HepG2 (cell line): ENCODE measurements at regions not wholly inside any gene's neighbourhood (a gene's known extent, or its start where the extent isn't known, plus 50 kb on each side); places are given as distances from the start of the nearest gene placed in this dataset.

Experiments
- ATAC-seq: fragments of 200-7000 bp; cut with Tn5 transposase; 3 replicates; pipeline ENCODE4 v1.9.1; 2020; ENCODE audit warnings: mild to moderate bottlenecking, moderate library complexity
- BruUV-seq: library from RNA; stranded (reverse); fragments of 400-500 nt; replicated peaks from 2 replicates; lab custom pipeline; 2021; lab: Mats Ljungman, UMichigan
- CTCF ChIA-PET: fragments of 300-600 bp; formaldehyde crosslinking; extraction: SDS; loops from one replicate; lab custom pipeline; 2021; ENCODE audit warnings: low total read pairs, inconsistent platforms, low intra/inter-chr PET ratio; lab: Yijun Ruan, JAX
- POLR2A ChIA-PET: fragments of 350-600 bp; sonication (Branson Sonifier 250); formaldehyde crosslinking; loops from one replicate; lab custom pipeline; 2020; ENCODE audit warnings: antibody characterized with exemption, inconsistent platforms; lab: Yijun Ruan, JAX
- DNase-seq: peaks from one replicate; pipeline ENCODE4 v3.0.0-alpha.2; 2015; ENCODE audit warnings: low spot score
- FAIRE-seq: peaks from 3 replicates; lab custom pipeline; 2011; peaks lifted over from hg19 to GRCh38; lab: Jason Lieb, UNC
- H2AFZ ChIP-seq: one replicate; pipeline ENCODE4 v1.6.1; 2011; ENCODE audit warnings: low read length, inconsistent platforms
- H3K27ac ChIP-seq: fragments of 300-600 bp; 3 replicates; pipeline ENCODE4 v1.8.0; 2011; ENCODE audit warnings: mixed run types, mild to moderate bottlenecking, mixed read lengths, low read length, inconsistent platforms; ENCODE audit not compliant: insufficient read depth; ENCODE audit errors: extremely low read length
- H3K27me3 ChIP-seq, 2 experiments: fragments of 200-600 bp in 1 of 2; 2 replicates in 1 of 2; 3 replicates in 1 of 2; pipeline versions ENCODE4 v1.6.0 to v1.8.0; 2011; ENCODE audit warnings: low read length in 2 of 2, mild to moderate bottlenecking in 2 of 2, moderate library complexity in 2 of 2, inconsistent platforms in 1 of 2; ENCODE audit not compliant: insufficient read depth in 2 of 2, control insufficient read depth in 1 of 2
- H3K36me3 ChIP-seq, 2 experiments: fragments of 200-600 bp in 1 of 2; replicated peaks in 1 of 2; 2 replicates in 1 of 2; 3 replicates in 1 of 2; pipeline versions ENCODE4 v1.5.1 to v1.8.0; 2011; ENCODE audit warnings: low read length in 2 of 2, inconsistent platforms in 1 of 2; ENCODE audit not compliant: insufficient read depth in 2 of 2, control insufficient read depth in 1 of 2
- H3K4me1 ChIP-seq: 2 replicates; pipeline ENCODE4 v1.5.1; 2012; ENCODE audit warnings: low read length, inconsistent platforms; ENCODE audit not compliant: insufficient read depth
- H3K4me2 ChIP-seq: 2 replicates; pipeline ENCODE4 v1.6.0; 2011; ENCODE audit warnings: low read depth, low read length, inconsistent platforms
- H3K4me3 ChIP-seq, 3 experiments: fragments of 200-600 bp in 1 of 3; sonication (generic), shearing (Covaris generic) in 1 of 3; replicated peaks in 1 of 3; 2 replicates each; pipeline ENCODE4 v1.5.1; 2011 to 2016; ENCODE audit warnings: low read length in 3 of 3, inconsistent platforms in 2 of 3, low read depth in 2 of 3, mild to moderate bottlenecking in 2 of 3, control low read depth in 1 of 3, mixed read lengths in 1 of 3; ENCODE audit not compliant: insufficient read depth in 1 of 3
- H3K79me2 ChIP-seq: one replicate; pipeline ENCODE4 v1.6.1; 2011; ENCODE audit warnings: low read length, inconsistent platforms; ENCODE audit not compliant: insufficient read depth
- H3K9ac ChIP-seq: 2 replicates; pipeline ENCODE4 v1.6.0; 2011; ENCODE audit warnings: mild to moderate bottlenecking, low read depth, low read length, inconsistent platforms; ENCODE audit not compliant: insufficient read depth
- H3K9me3 ChIP-seq: 2 replicates; pipeline ENCODE4 v1.5.1; 2012; ENCODE audit warnings: mild to moderate bottlenecking, low read length
- H4K20me1 ChIP-seq: 2 replicates; pipeline ENCODE4 v1.6.0; 2011; ENCODE audit warnings: inconsistent platforms, mild to moderate bottlenecking, low read length, moderate library complexity; ENCODE audit not compliant: insufficient read depth
- ATF4 ChIP-seq, 2 experiments: fragments of 450-650 bp in 1 of 2; sonication (generic) in 1 of 2; formaldehyde crosslinking; IDR thresholded peaks; 2 replicates each; pipeline versions ENCODE4 v1.5.0 to v1.8.0; 2020 to 2022; ENCODE audit warnings: mild to moderate bottlenecking in 1 of 2, missing genetic modification reagents in 1 of 2
- ELF3 ChIP-seq: IDR thresholded peaks from 2 replicates; pipeline ENCODE4 v1.6.1; 2016; ENCODE audit warnings: missing genetic modification reagents, missing compliant biosample characterization
- HDAC1 ChIP-seq: sonication (generic); formaldehyde crosslinking; IDR thresholded peaks from 2 replicates; pipeline ENCODE4 v1.5.1; 2020; ENCODE audit warnings: mild to moderate bottlenecking, missing genetic modification reagents
- MATR3 ChIP-seq: sonication (generic); formaldehyde crosslinking; IDR thresholded peaks from 2 replicates; pipeline ENCODE4 v1.4.0; 2020; ENCODE audit warnings: missing genetic modification reagents
- MBNL3 ChIP-seq: fragments of 250-450 bp; sonication (Bioruptor Pico); conservative IDR thresholded peaks from 2 replicates; pipeline ENCODE4 v1.8.0; 2022; ENCODE audit warnings: mild to moderate bottlenecking, inconsistent platforms
- MTA1 ChIP-seq: sonication (generic); formaldehyde crosslinking; IDR thresholded peaks from 2 replicates; pipeline ENCODE4 v1.4.0; 2020; ENCODE audit warnings: missing genetic modification reagents, mild to moderate bottlenecking, borderline replicate concordance
- ZBTB26 ChIP-seq: IDR thresholded peaks from 2 replicates; pipeline ENCODE4 v1.6.1; 2016; ENCODE audit warnings: missing compliant biosample characterization, missing genetic modification reagents, borderline replicate concordance
- ZBTB49 ChIP-seq: sonication (generic); formaldehyde crosslinking; IDR thresholded peaks from 2 replicates; pipeline ENCODE4 v1.4.0; 2020; ENCODE audit warnings: missing genetic modification reagents, borderline replicate concordance
- ZNF17 ChIP-seq: sonication (generic); formaldehyde crosslinking; IDR thresholded peaks from 2 replicates; pipeline ENCODE4 v1.5.0; 2020; ENCODE audit warnings: mild to moderate bottlenecking, missing genetic modification reagents
- ZNF558 ChIP-seq: sonication (generic); formaldehyde crosslinking; IDR thresholded peaks from 2 replicates; pipeline ENCODE4 v1.9.0; 2022; ENCODE audit warnings: mild to moderate bottlenecking, missing genetic modification reagents, borderline replicate concordance
- WGBS: methylation state at CpG from one replicate; pipeline ENCODE4 v1.1.6; 2017; ENCODE audit warnings: low lambda C conversion rate; 5-methylcytosine and 5-hydroxymethylcytosine counted together
- in situ Hi-C: cut with HindIII; loops from 2 replicates; pipeline ENCODE4 v1.10.0; 2017; ENCODE audit warnings: low pct_unique_long_range_greater_than_20kb; ENCODE audit not compliant: extremely low pct_ligation_motif_present
- intact Hi-C: fragments of 100-400 bp; cut with micrococcal nuclease; formaldehyde crosslinking; loops from one replicate; pipeline ENCODE4 v1.10.0; 2022; ENCODE audit not compliant: unreplicated experiment
- TF ChIP-seq, protein P1 (sequence below): sonication (generic); formaldehyde crosslinking; IDR thresholded peaks from 2 replicates; pipeline ENCODE4 v1.4.0; 2020; ENCODE audit warnings: missing genetic modification reagents
- TF ChIP-seq, protein P2 (sequence below): IDR thresholded peaks from 2 replicates; pipeline ENCODE4 v1.6.1; 2016; ENCODE audit warnings: low read depth, control low read depth

DNA sequence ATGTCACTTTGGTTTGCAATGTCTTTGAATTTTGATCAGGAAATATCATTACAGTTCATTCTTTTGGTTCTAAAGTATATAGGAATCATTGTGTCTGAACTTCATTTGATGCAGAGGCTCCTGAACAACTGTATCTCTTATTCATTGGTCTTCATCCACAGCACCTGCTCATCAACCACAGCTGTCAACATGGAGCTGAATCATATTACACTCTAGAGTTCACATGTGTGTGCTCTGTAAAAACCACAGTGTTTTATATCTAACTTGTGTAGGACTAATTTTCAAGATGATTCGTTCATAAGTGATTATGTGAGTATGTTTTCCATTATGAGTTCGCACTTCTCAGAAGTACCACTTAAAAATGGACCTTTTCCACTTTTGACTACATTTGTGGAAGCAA is 643.3 kb upstream of the FAM241A start (continued):
- TF ChIP-seq, protein P1, sequence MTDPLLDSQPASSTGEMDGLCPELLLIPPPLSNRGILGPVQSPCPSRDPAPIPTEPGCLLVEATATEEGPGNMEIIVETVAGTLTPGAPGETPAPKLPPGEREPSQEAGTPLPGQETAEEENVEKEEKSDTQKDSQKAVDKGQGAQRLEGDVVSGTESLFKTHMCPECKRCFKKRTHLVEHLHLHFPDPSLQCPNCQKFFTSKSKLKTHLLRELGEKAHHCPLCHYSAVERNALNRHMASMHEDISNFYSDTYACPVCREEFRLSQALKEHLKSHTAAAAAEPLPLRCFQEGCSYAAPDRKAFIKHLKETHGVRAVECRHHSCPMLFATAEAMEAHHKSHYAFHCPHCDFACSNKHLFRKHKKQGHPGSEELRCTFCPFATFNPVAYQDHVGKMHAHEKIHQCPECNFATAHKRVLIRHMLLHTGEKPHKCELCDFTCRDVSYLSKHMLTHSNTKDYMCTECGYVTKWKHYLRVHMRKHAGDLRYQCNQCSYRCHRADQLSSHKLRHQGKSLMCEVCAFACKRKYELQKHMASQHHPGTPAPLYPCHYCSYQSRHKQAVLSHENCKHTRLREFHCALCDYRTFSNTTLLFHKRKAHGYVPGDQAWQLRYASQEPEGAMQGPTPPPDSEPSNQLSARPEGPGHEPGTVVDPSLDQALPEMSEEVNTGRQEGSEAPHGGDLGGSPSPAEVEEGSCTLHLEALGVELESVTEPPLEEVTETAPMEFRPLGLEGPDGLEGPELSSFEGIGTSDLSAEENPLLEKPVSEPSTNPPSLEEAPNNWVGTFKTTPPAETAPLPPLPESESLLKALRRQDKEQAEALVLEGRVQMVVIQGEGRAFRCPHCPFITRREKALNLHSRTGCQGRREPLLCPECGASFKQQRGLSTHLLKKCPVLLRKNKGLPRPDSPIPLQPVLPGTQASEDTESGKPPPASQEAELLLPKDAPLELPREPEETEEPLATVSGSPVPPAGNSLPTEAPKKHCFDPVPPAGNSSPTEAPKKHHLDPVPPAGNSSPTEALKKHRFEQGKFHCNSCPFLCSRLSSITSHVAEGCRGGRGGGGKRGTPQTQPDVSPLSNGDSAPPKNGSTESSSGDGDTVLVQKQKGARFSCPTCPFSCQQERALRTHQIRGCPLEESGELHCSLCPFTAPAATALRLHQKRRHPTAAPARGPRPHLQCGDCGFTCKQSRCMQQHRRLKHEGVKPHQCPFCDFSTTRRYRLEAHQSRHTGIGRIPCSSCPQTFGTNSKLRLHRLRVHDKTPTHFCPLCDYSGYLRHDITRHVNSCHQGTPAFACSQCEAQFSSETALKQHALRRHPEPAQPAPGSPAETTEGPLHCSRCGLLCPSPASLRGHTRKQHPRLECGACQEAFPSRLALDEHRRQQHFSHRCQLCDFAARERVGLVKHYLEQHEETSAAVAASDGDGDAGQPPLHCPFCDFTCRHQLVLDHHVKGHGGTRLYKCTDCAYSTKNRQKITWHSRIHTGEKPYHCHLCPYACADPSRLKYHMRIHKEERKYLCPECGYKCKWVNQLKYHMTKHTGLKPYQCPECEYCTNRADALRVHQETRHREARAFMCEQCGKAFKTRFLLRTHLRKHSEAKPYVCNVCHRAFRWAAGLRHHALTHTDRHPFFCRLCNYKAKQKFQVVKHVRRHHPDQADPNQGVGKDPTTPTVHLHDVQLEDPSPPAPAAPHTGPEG (CRISPR knock-in tag): no peak

DNA sequence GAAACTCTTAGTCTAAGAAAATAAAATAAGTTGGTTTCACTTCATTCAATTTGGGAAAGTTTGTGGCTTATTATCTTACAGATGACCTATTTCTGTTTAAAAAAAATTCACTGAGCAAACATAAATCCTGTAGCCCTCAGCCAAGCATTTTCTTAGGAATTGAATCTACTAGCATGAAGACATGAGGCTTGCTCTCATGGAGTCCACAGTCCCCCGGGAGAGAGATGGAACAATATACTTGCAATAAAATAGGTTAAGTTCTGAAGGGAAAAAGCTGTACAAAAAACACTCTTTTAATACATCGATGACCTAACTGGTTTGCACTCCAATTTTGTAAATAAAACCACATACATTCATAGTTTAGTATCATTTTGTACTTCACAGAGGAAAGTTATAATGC is 642.6 kb upstream of the FAM241A start:
- in situ Hi-C loops (no loop called here), intact Hi-C loops (no loop called here)
- H2AFZ ChIP-seq: no peak overlapping the region
- H3K4me2 ChIP-seq: no peak overlapping the region
- no peaks in the 10 kb centered on the region for H4K20me1 ChIP-seq
- no peak overlapping the region for H3K9ac ChIP-seq
- H3K27ac ChIP-seq: no peak overlapping the region
- BruUV-seq: no TSS peak
- H3K79me2 ChIP-seq: no peaks in the 10 kb centered on the region
- no peaks in the 10 kb centered on the region for H3K36me3 ChIP-seq
- ChIA-PET CTCF (no interaction called here), POLR2A (no interaction called here)
- no peak for ATAC-seq
- no peak overlapping the region for H3K4me3 ChIP-seq
- no peaks in the 10 kb centered on the region for H3K27me3 ChIP-seq
- WGBS: 3% methylated on average over 2 of the region's 2 CpGs
- no peaks in the 10 kb centered on the region for H3K4me1 ChIP-seq
- no peak for FAIRE-seq
- no peaks in the 10 kb centered on the region for H3K9me3 ChIP-seq
- DNase-seq: no peak
- TF ChIP-seq ZBTB49 (CRISPR knock-in tag) (no peak), ZBTB26 (no peak), ZNF558 (no peak), ATF4 (CRISPR knock-in tag; IDR thresholded peaks at IDR 0.05) (no peak), MBNL3 (CRISPR knock-in tag) (no peak), MATR3 (CRISPR knock-in tag) (no peak), ZNF17 (CRISPR knock-in tag) (no peak), MTA1 (CRISPR knock-in tag) (no peak), ELF3 (CRISPR knock-in tag) (no peak), HDAC1 (CRISPR knock-in tag) (no peak)
- TF ChIP-seq, protein P2, sequence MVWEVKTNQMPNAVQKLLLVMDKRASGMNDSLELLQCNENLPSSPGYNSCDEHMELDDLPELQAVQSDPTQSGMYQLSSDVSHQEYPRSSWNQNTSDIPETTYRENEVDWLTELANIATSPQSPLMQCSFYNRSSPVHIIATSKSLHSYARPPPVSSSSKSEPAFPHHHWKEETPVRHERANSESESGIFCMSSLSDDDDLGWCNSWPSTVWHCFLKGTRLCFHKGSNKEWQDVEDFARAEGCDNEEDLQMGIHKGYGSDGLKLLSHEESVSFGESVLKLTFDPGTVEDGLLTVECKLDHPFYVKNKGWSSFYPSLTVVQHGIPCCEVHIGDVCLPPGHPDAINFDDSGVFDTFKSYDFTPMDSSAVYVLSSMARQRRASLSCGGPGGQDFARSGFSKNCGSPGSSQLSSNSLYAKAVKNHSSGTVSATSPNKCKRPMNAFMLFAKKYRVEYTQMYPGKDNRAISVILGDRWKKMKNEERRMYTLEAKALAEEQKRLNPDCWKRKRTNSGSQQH (CRISPR knock-in tag): no peak
